ENCODE measurements at regions not wholly inside any gene's neighbourhood (a gene's known extent, or its start where the extent isn't known, plus 50 kb on each side); places are given as distances from the start of the nearest gene placed in this dataset.

DNA sequence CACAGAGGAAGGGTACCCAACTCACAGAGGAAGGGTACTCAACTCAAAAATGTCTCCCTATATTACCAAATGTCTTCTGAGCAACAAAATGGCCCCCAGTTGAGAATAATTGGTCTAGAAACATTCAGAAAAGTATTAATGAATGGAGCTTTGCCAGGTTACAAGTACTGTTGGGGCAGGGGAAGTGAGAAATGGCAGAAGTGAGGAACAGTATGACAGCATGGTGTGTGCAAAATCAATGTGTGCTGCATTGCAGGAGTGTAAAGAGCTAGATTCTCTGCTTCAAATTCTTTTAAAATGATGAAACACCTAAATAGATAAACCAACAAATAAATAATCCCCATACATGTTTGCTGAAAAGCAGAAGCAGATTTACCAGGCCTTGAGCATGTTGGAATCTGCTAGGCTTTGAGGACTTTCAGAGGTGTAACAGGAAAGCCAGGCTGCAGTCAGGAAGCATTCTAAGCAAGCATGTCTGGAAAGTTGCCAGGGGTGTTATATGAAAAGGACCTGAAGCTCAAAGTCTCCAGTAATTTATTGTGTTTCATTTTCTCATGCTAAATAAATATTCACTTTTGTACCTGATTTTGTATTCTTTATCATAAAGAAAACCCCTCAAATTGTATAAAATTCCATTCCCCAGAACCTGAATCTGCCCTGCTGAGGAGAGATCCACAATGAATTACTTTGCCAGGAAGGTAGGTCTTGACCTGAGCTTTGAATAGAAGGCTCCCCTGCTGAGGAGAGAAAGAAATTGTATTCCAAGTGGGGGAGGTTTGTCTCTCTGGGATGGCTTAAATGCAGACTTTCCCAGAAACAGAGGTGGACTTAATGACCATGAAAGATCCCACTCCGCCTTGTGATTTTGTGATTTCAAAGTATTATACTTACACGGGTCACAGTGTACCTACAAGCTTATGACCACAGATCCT lies 265.0 kb upstream of the MARCKS start:
- no peak for DNase-seq
- Histone ChIP-seq H3K36me3 (no peaks in the 10 kb centered on the region), H3K4me3 (ENCODE audit: low read depth, low read length) (no peak overlapping the region)

DNA sequence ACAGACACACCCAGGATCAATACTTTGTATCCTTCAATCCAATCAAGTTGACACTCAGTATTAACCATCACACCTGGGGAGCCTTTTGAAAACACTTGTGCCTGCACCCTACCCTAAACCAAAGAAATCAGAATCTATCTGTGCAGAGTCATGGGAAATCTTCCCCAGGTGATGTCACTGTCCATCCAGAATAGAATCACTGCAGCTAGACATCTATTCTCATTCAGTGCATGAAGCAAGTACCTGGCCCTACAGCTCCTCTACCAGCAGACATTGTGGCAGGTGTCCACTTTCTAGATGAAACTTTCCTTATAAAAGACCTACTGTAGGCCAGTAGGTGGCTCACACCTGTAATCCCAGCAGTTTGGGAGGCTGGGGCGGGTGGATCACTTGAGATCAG lies 262.4 kb upstream of the MARCKS start:
- Histone ChIP-seq H3K9me3 (no peaks in the 10 kb centered on the region), H3K4me1 (no peaks in the 10 kb centered on the region; the same call in 1 of the 2 replicates), H3K27me3 (no peaks in the 10 kb centered on the region), H3K4me3 (ENCODE audit: low read depth, low read length) (no peak overlapping the region), H3K36me3 (no peaks in the 10 kb centered on the region)
- TF ChIP-seq, protein P1, sequence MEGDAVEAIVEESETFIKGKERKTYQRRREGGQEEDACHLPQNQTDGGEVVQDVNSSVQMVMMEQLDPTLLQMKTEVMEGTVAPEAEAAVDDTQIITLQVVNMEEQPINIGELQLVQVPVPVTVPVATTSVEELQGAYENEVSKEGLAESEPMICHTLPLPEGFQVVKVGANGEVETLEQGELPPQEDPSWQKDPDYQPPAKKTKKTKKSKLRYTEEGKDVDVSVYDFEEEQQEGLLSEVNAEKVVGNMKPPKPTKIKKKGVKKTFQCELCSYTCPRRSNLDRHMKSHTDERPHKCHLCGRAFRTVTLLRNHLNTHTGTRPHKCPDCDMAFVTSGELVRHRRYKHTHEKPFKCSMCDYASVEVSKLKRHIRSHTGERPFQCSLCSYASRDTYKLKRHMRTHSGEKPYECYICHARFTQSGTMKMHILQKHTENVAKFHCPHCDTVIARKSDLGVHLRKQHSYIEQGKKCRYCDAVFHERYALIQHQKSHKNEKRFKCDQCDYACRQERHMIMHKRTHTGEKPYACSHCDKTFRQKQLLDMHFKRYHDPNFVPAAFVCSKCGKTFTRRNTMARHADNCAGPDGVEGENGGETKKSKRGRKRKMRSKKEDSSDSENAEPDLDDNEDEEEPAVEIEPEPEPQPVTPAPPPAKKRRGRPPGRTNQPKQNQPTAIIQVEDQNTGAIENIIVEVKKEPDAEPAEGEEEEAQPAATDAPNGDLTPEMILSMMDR (IDR thresholded peaks at IDR 0.05; ENCODE audit: low read depth, low read length), result no peak
- no peak for DNase-seq

More for the DNA sequence above, 265.0 kb upstream of the MARCKS start:
- Histone ChIP-seq H3K9me3 (no peaks in the 10 kb centered on the region), H3K27me3 (no peaks in the 10 kb centered on the region), H3K4me1 (no peaks in the 10 kb centered on the region; the same call in 1 of the 2 replicates)
- TF ChIP-seq, protein P1 (IDR thresholded peaks at IDR 0.05; ENCODE audit: low read depth, low read length), result no peak

DNA sequence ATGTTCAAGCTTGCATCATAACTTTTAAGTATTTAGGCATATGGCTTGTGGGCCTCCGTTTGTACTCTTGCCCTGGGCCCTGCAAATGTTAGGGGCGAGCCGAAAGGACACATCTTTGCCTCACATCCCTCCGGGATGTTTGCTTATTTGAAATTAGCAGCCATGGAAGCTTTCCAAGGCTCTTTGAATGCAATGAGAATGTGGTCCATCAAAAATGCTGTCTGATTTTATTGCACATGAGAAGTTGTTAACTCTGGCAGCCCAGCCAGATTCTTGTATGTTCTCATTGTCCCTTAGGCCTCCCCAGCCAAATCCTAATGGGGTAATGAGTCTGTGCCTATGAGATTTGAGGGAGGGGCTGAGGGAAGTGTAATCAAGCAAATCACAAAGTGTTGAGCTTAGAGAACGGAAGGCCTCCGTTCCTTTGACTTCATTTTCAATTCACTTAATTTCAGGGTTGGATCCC lies 261.2 kb upstream of the MARCKS start:
- no peaks in the 10 kb centered on the region; the same call in 1 of the 2 replicates for H3K4me1 ChIP-seq
- no peak overlapping the region for H3K4me3 ChIP-seq (ENCODE audit: low read depth, low read length)
- TF ChIP-seq, protein P1 (IDR thresholded peaks at IDR 0.05; ENCODE audit: low read depth, low read length), result no peak
- DNase-seq, result no peak
- no peaks in the 10 kb centered on the region for H3K27me3 ChIP-seq
- H3K9me3 ChIP-seq, result no peaks in the 10 kb centered on the region; the same call in 1 of the 2 replicates
- no peaks in the 10 kb centered on the region for H3K36me3 ChIP-seq

DNA sequence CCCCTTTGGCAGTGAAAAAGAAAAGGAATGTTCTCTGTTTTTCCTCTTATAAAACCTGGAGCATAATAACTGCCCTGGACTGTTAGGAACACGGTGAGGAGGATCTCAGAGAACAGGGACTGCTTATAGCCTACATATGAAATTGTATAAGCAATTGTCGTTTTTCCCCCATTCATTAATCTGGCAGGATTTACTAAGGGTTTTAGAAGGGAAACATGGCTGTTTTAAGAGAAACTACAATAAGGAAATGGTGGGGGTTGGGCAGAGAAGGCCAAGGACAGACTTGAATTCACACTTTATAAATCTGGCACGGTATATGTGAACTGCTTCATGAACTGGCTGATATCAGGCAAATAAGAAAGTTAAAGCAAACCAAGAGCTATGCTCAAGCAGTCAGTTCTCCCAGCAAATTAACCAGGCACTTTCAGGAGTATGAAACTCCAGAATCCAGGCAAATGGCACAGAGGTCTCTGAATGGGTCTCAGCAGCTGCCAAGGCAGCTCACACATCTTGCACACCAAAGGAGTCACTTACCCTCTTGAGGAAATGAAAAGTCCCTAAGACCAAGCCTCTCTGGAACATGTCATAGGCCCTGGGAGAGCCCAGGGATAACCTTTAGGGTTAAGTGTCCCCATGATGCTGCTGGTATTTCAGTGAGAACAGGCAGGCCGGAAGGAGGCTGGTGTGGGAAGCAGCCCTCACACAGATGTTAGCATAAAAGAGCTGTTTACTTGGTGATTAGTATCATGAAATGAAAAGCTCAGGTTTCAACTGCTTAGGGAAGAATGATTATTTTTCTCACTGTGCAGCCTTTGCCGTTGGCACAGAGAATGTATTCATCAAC lies 260.5 kb upstream of the MARCKS start:
- Histone ChIP-seq H3K4me1 (no peaks in the 10 kb centered on the region; the same call in 1 of the 2 replicates), H3K36me3 (no peaks in the 10 kb centered on the region), H3K27me3 (no peaks in the 10 kb centered on the region), H3K9me3 (no peaks in the 10 kb centered on the region; the same call in 1 of the 2 replicates), H3K4me3 (ENCODE audit: low read depth, low read length) (no peak overlapping the region)
- no peak for DNase-seq
- TF ChIP-seq, protein P1 (IDR thresholded peaks at IDR 0.05; ENCODE audit: low read depth, low read length), result no peak

DNA sequence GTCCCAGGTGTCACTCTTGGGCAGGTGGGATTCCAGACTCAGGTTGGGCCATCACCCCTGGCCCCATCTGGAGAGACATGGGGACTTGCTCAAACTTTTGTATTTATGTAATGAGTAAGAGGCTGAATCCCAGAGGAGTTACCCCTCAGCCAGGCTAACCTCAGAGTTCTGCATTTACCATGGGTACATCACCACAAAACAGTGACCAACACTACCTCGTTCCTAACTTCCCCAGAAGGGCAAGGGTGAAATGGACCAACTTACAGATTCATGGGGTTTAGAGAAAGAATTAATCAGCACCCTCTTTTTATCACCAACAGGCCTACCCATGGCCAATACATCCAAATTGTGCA lies 259.9 kb upstream of the MARCKS start:
- no peaks in the 10 kb centered on the region for H3K36me3 ChIP-seq
- no peaks in the 10 kb centered on the region for H3K27me3 ChIP-seq
- no peak for DNase-seq
- no peaks in the 10 kb centered on the region; the same call in 1 of the 2 replicates for H3K9me3 ChIP-seq
- no peak overlapping the region for H3K4me3 ChIP-seq (ENCODE audit: low read depth, low read length)
- TF ChIP-seq, protein P1 (IDR thresholded peaks at IDR 0.05; ENCODE audit: low read depth, low read length), result no peak
- no peaks in the 10 kb centered on the region; the same call in 1 of the 2 replicates for H3K4me1 ChIP-seq
